ENCODE measurements at regions not wholly inside any gene's neighbourhood (a gene's known extent, or its start where the extent isn't known, plus 50 kb on each side); places are given as distances from the start of the nearest gene placed in this dataset.

DNA sequence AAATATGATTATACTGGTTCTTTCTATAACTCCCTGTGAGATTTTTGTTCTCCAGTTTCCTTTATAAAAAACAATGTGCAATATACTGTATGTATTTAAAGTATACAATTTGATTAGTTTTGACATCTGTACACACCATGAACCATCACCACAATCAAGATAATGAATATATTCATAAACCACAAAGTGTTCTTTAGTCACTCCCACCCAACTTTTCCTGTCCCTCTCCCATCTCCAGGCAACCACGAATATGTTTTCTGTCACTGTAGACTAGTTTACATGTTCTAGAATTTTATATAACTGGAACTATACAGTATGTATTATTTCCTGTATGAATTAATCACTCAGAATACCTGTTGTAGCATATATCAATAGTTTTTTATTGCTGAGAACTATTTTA, 177.0 kb upstream of the MBNL1 start:
- no peak overlapping the region for H3K27ac ChIP-seq (ENCODE audit: low read depth, low read length)
- H3K23ac ChIP-seq (ENCODE audit: low read length) = no peak overlapping the region
- no peak overlapping the region for H2BK12ac ChIP-seq (ENCODE audit: low read length)
- no peaks in the 10 kb centered on the region for H3K79me2 ChIP-seq (ENCODE audit: control insufficient read depth, insufficient read depth, low read length, poor library complexity)
- no peak overlapping the region for H2BK5ac ChIP-seq (ENCODE audit: low read depth, low read length, poor library complexity)
- no peak overlapping the region for H3K4ac ChIP-seq (ENCODE audit: low read depth, low read length)
- H4K12ac ChIP-seq (ENCODE audit: low read depth, low read length) = no peak overlapping the region
- no peak for DNase-seq
- WGBS (ENCODE audit: extremely low coverage, insufficient coverage, insufficient read length) = no CpG with 5 or more reads among the region's 1 CpG
- no peak overlapping the region for H3K4me3 ChIP-seq (ENCODE audit: low read depth, low read length)
- H3K9me3 ChIP-seq (ENCODE audit: insufficient read depth, low read depth, low read length) = no peaks in the 10 kb centered on the region
- no peaks in the 10 kb centered on the region for H3K79me1 ChIP-seq (ENCODE audit: low read length)
- H3K4me1 ChIP-seq (ENCODE audit: control insufficient read depth in 1 of 2, insufficient read depth in 2 of 2, low read length in 2 of 2) = no peaks in the 10 kb centered on the region
- no peak overlapping the region for H2BK120ac ChIP-seq (ENCODE audit: insufficient read depth, low read length, poor library complexity)
- no peak overlapping the region for H3K4me2 ChIP-seq (ENCODE audit: low read length)
- H3K9ac ChIP-seq (ENCODE audit: low read length) = no peak overlapping the region
- no peak overlapping the region for H3K14ac ChIP-seq (ENCODE audit: low read length)
- H3K27me3 ChIP-seq (ENCODE audit: insufficient read depth, low read length) = no peaks in the 10 kb centered on the region
- no peaks in the 10 kb centered on the region for H3K36me3 ChIP-seq (ENCODE audit: control insufficient read depth in 1 of 2, insufficient read depth in 2 of 2, low read length in 2 of 2)
- H2AFZ ChIP-seq (ENCODE audit: insufficient read depth, low read length, poor library complexity) = no peak overlapping the region
- H4K8ac ChIP-seq (ENCODE audit: low read depth, low read length) = no peak overlapping the region
- no peak overlapping the region for H3K18ac ChIP-seq (ENCODE audit: low read length)
- no peak overlapping the region for H4K91ac ChIP-seq (ENCODE audit: low read depth, low read length)
- H2AK5ac ChIP-seq (ENCODE audit: low read length) = no peak overlapping the region

DNA sequence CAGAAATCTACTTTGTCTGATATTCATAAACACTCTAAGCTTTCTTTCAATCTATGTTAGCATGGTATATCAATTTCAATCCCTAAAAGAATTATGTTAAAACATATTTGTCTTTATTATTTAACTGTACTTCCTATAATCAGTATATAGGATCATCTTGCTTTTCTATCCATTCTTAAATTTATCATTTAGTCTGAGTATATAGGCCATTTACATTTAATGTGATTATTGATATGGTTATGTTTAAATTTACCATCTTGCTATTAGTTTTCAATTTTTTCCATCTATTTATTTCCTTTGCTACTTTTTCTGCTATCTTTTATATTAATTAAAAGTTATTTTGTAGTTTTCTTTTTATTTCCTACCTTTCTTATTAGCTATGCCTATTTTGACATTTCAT, 174.8 kb upstream of the MBNL1 start:
- no peak for DNase-seq
- no peak overlapping the region for H2AK5ac ChIP-seq (ENCODE audit: low read length)
- no peak overlapping the region for H3K23ac ChIP-seq (ENCODE audit: low read length)
- no peaks in the 10 kb centered on the region for H3K9me3 ChIP-seq (ENCODE audit: insufficient read depth, low read depth, low read length)
- no peaks in the 10 kb centered on the region for H3K79me1 ChIP-seq (ENCODE audit: low read length)
- H2BK12ac ChIP-seq (ENCODE audit: low read length) = no peak overlapping the region
- H4K12ac ChIP-seq (ENCODE audit: low read depth, low read length) = no peak overlapping the region
- no peaks in the 10 kb centered on the region for H3K27me3 ChIP-seq (ENCODE audit: insufficient read depth, low read length)
- H2BK120ac ChIP-seq (ENCODE audit: insufficient read depth, low read length, poor library complexity) = no peak overlapping the region
- H3K4me3 ChIP-seq (ENCODE audit: low read depth, low read length) = no peak overlapping the region
- H2BK5ac ChIP-seq (ENCODE audit: low read depth, low read length, poor library complexity) = no peak overlapping the region
- H3K4me1 ChIP-seq (ENCODE audit: control insufficient read depth in 1 of 2, insufficient read depth in 2 of 2, low read length in 2 of 2) = peaks cover 0 to 2% of the 10 kb centered on the region in 2 experiments
- H3K36me3 ChIP-seq (ENCODE audit: control insufficient read depth in 1 of 2, insufficient read depth in 2 of 2, low read length in 2 of 2) = no peaks in the 10 kb centered on the region
- no peak overlapping the region for H4K91ac ChIP-seq (ENCODE audit: low read depth, low read length)
- no peak overlapping the region for H3K4ac ChIP-seq (ENCODE audit: low read depth, low read length)
- H2AFZ ChIP-seq (ENCODE audit: insufficient read depth, low read length, poor library complexity) = no peak overlapping the region
- no peak overlapping the region for H3K4me2 ChIP-seq (ENCODE audit: low read length)
- no peak overlapping the region for H3K14ac ChIP-seq (ENCODE audit: low read length)
- no peak overlapping the region for H4K8ac ChIP-seq (ENCODE audit: low read depth, low read length)
- H3K79me2 ChIP-seq (ENCODE audit: control insufficient read depth, insufficient read depth, low read length, poor library complexity) = no peaks in the 10 kb centered on the region
- H3K18ac ChIP-seq (ENCODE audit: low read length) = no peak overlapping the region
- H3K9ac ChIP-seq (ENCODE audit: low read length) = no peak overlapping the region
- H3K27ac ChIP-seq (ENCODE audit: low read depth, low read length) = no peak overlapping the region

DNA sequence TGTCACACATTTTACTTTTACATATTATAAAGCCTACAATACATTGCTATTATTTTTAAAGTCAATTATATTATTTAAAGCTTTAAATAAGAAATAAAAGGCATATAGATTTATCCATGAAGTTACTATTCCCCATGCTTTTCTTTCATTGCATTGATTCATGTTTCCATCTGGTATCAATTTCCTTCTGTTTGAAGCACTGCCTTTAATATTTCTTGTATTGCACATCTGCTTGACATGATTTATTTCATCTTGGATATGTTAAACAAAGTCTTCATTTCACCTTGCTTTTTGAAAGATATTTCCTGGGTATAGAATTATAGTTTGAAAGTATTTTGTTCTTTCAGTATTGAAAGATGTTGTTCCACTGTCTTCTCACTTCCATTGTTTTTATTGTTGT, 174.3 kb upstream of the MBNL1 start:
- H2AK5ac ChIP-seq (ENCODE audit: low read length) = no peak overlapping the region
- no peak overlapping the region for H3K27ac ChIP-seq (ENCODE audit: low read depth, low read length)
- no peak overlapping the region for H2BK120ac ChIP-seq (ENCODE audit: insufficient read depth, low read length, poor library complexity)
- no peak overlapping the region for H3K4me2 ChIP-seq (ENCODE audit: low read length)
- no peak overlapping the region for H3K23ac ChIP-seq (ENCODE audit: low read length)
- H3K9ac ChIP-seq (ENCODE audit: low read length) = no peak overlapping the region
- H3K27me3 ChIP-seq (ENCODE audit: insufficient read depth, low read length) = no peaks in the 10 kb centered on the region
- H3K36me3 ChIP-seq (ENCODE audit: control insufficient read depth in 1 of 2, insufficient read depth in 2 of 2, low read length in 2 of 2) = no peaks in the 10 kb centered on the region
- no peak overlapping the region for H3K18ac ChIP-seq (ENCODE audit: low read length)
- no peak overlapping the region for H4K8ac ChIP-seq (ENCODE audit: low read depth, low read length)
- H2BK5ac ChIP-seq (ENCODE audit: low read depth, low read length, poor library complexity) = no peak overlapping the region
- H3K9me3 ChIP-seq (ENCODE audit: insufficient read depth, low read depth, low read length) = no peaks in the 10 kb centered on the region
- H3K79me1 ChIP-seq (ENCODE audit: low read length) = no peaks in the 10 kb centered on the region
- peaks cover 0 to 2% of the 10 kb centered on the region in 2 experiments for H3K4me1 ChIP-seq (ENCODE audit: control insufficient read depth in 1 of 2, insufficient read depth in 2 of 2, low read length in 2 of 2)
- no peak overlapping the region for H3K4ac ChIP-seq (ENCODE audit: low read depth, low read length)
- H3K4me3 ChIP-seq (ENCODE audit: low read depth, low read length) = no peak overlapping the region
- H2AFZ ChIP-seq (ENCODE audit: insufficient read depth, low read length, poor library complexity) = no peak overlapping the region
- H2BK12ac ChIP-seq (ENCODE audit: low read length) = no peak overlapping the region
- no peak overlapping the region for H4K91ac ChIP-seq (ENCODE audit: low read depth, low read length)
- DNase-seq = no peak
- H4K12ac ChIP-seq (ENCODE audit: low read depth, low read length) = no peak overlapping the region
- no peak overlapping the region for H3K14ac ChIP-seq (ENCODE audit: low read length)
- no peaks in the 10 kb centered on the region for H3K79me2 ChIP-seq (ENCODE audit: control insufficient read depth, insufficient read depth, low read length, poor library complexity)

DNA sequence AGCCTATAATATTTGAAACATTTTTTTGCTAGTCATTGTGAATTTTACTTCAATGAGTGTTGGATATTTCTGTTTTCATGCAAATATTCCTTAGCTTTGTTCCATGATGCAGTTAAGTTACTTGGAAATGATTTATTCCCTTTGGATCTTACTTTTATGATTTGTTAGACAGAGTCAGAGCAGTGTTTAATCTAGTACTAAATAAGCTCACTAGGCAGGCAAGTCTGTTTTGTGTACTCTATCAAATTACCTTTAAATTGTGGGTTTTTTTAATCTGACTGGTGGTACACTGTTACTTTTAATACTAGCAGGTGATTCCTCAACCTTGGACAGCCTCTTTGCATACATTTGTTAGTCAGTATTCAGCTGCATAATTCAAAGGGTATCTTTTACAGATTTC, 173.3 kb upstream of the MBNL1 start:
- Histone ChIP-seq H4K12ac (ENCODE audit: low read depth, low read length) (no peak overlapping the region), H4K8ac (ENCODE audit: low read depth, low read length) (no peak overlapping the region), H2AFZ (ENCODE audit: insufficient read depth, low read length, poor library complexity) (no peak overlapping the region), H3K18ac (ENCODE audit: low read length) (no peak overlapping the region), H2BK5ac (ENCODE audit: low read depth, low read length, poor library complexity) (no peak overlapping the region), H3K23ac (ENCODE audit: low read length) (no peak overlapping the region), H3K4me2 (ENCODE audit: low read length) (no peak overlapping the region), H3K79me2 (ENCODE audit: control insufficient read depth, insufficient read depth, low read length, poor library complexity) (no peaks in the 10 kb centered on the region), H3K27me3 (ENCODE audit: insufficient read depth, low read length) (no peaks in the 10 kb centered on the region), H4K91ac (ENCODE audit: low read depth, low read length) (no peak overlapping the region), H2BK120ac (ENCODE audit: insufficient read depth, low read length, poor library complexity) (no peak overlapping the region), H3K4me1 (ENCODE audit: control insufficient read depth in 1 of 2, insufficient read depth in 2 of 2, low read length in 2 of 2) (peaks cover 0 to 2% of the 10 kb centered on the region in 2 experiments), H3K36me3 (ENCODE audit: control insufficient read depth in 1 of 2, insufficient read depth in 2 of 2, low read length in 2 of 2) (no peaks in the 10 kb centered on the region), H2AK5ac (ENCODE audit: low read length) (no peak overlapping the region), H3K4ac (ENCODE audit: low read depth, low read length) (no peak overlapping the region), H3K27ac (ENCODE audit: low read depth, low read length) (no peak overlapping the region), H3K4me3 (ENCODE audit: low read depth, low read length) (no peak overlapping the region), H3K79me1 (ENCODE audit: low read length) (no peaks in the 10 kb centered on the region), H3K9me3 (ENCODE audit: insufficient read depth, low read depth, low read length) (no peaks in the 10 kb centered on the region), H2BK12ac (ENCODE audit: low read length) (no peak overlapping the region), H3K14ac (ENCODE audit: low read length) (no peak overlapping the region), H3K9ac (ENCODE audit: low read length) (no peak overlapping the region)
- DNase-seq = no peak

All from trophoblast cell (in vitro differentiated cells and primary cell).